IMR-90 (cell line): ENCODE measurements at regions not wholly inside any gene's neighbourhood (a gene's known extent, or its start where the extent isn't known, plus 50 kb on each side); places are given as distances from the start of the nearest gene placed in this dataset.

Experiments used
- ATAC-seq: fragments of 200-7000 bp; cut with Tn5 transposase; 2 replicates; pipeline ENCODE4 v1.9.1; 2020; ENCODE audit warnings: low read depth, mild to moderate bottlenecking, moderate library complexity
- BruUV-seq: library from RNA; stranded (reverse); fragments of 400-500 nt; replicated peaks from 2 replicates; lab custom pipeline; 2021; lab: Mats Ljungman, UMichigan
- CTCF ChIA-PET: fragments of 300-600 bp; formaldehyde crosslinking; extraction: SDS; loops from one replicate; lab custom pipeline; 2021; ENCODE audit warnings: antibody characterized with exemption; lab: Yijun Ruan, JAX
- POLR2A ChIA-PET: fragments of 300-600 bp; sonication (Branson Sonifier 250); formaldehyde crosslinking; loops from one replicate; lab custom pipeline; 2022; ENCODE audit warnings: antibody characterized with exemption; ENCODE audit not compliant: unreplicated experiment; lab: Charles Lee
- DNase-seq: peaks from one replicate; pipeline ENCODE4 v3.0.0; 2013
- H2AFZ ChIP-seq: replicated peaks from 2 replicates; pipeline ENCODE3; 2013; ENCODE audit warnings: low read length, mild to moderate bottlenecking; ENCODE audit not compliant: poor library complexity
- H2AK5ac ChIP-seq: 2 replicates; pipeline ENCODE4 v1.6.1; 2013; ENCODE audit warnings: low read depth, low read length, inconsistent platforms
- H2AK9ac ChIP-seq: replicated peaks from 2 replicates; pipeline ENCODE3; 2013; ENCODE audit warnings: mild to moderate bottlenecking, low read depth, low read length, moderate library complexity; ENCODE audit not compliant: poor library complexity
- H2BK120ac ChIP-seq: 2 replicates; pipeline ENCODE4 v1.6.1; 2013; ENCODE audit warnings: low read depth, low read length, inconsistent platforms
- H2BK15ac ChIP-seq: 3 replicates; pipeline ENCODE4 v1.6.1; 2013; ENCODE audit warnings: low read depth, low read length, inconsistent platforms
- H2BK20ac ChIP-seq: 2 replicates; pipeline ENCODE4 v1.6.1; 2013; ENCODE audit warnings: low read depth, mild to moderate bottlenecking, inconsistent platforms, low read length, moderate library complexity
- H2BK5ac ChIP-seq: 2 replicates; pipeline ENCODE4 v1.6.1; 2013; ENCODE audit warnings: mild to moderate bottlenecking, low read depth, low read length, inconsistent platforms; ENCODE audit not compliant: poor library complexity, severe bottlenecking
- H3K14ac ChIP-seq: replicated peaks from 2 replicates; pipeline ENCODE4 v1.6.1; 2013; ENCODE audit warnings: low read depth, low read length, inconsistent platforms
- H3K18ac ChIP-seq: 2 replicates; pipeline ENCODE4 v1.6.1; 2013; ENCODE audit warnings: low read depth, low read length, control low read depth
- H3K23ac ChIP-seq: 2 replicates; pipeline ENCODE4 v1.6.1; 2013; ENCODE audit warnings: low read depth, low read length, inconsistent platforms
- H3K27ac ChIP-seq: 2 replicates; pipeline ENCODE4 v1.5.1; 2013; ENCODE audit warnings: mild to moderate bottlenecking, control low read depth, low read length; ENCODE audit not compliant: insufficient read depth
- H3K27me3 ChIP-seq: 2 replicates; pipeline ENCODE4 v1.6.1; 2013; ENCODE audit warnings: low read length; ENCODE audit not compliant: control insufficient read depth, insufficient read depth
- H3K36me3 ChIP-seq: 2 replicates; pipeline ENCODE4 v1.6.1; 2013; ENCODE audit warnings: low read length, mixed read lengths; ENCODE audit not compliant: control insufficient read depth, insufficient read depth
- H3K4ac ChIP-seq: 2 replicates; pipeline ENCODE4 v1.6.1; 2013; ENCODE audit warnings: low read depth, low read length, inconsistent platforms
- H3K4me1 ChIP-seq: 2 replicates; pipeline ENCODE4 v1.6.1; 2013; ENCODE audit warnings: low read length, mixed read lengths; ENCODE audit not compliant: control insufficient read depth, insufficient read depth
- H3K4me2 ChIP-seq: 2 replicates; pipeline ENCODE4 v1.6.1; 2013; ENCODE audit warnings: low read depth, mild to moderate bottlenecking, control low read depth, low read length, moderate library complexity
- H3K4me3 ChIP-seq: 2 replicates; pipeline ENCODE4 v1.5.1; 2013; ENCODE audit warnings: low read depth, mild to moderate bottlenecking, control low read depth, low read length, moderate library complexity; ENCODE audit not compliant: insufficient read depth
- H3K56ac ChIP-seq: 2 replicates; pipeline ENCODE4 v1.6.1; 2013; ENCODE audit warnings: low read length, inconsistent platforms; ENCODE audit not compliant: insufficient read depth; ENCODE audit errors: extremely low read depth
- H3K79me1 ChIP-seq, 2 experiments: 2 replicates each; pipeline ENCODE4 v1.6.1; 2013; ENCODE audit warnings: low read length in 2 of 2, inconsistent platforms in 1 of 2, low read depth in 1 of 2
- H3K9ac ChIP-seq: 2 replicates; pipeline ENCODE4 v1.6.1; 2013; ENCODE audit warnings: low read depth, low read length, control low read depth
- H3K9me1 ChIP-seq: 2 replicates; pipeline ENCODE4 v1.6.1; 2013; ENCODE audit warnings: low read length, inconsistent platforms; ENCODE audit not compliant: insufficient read depth
- H3K9me3 ChIP-seq: 2 replicates; pipeline ENCODE4 v1.6.1; 2013; ENCODE audit warnings: low read length; ENCODE audit not compliant: control insufficient read depth, insufficient read depth
- H4K20me1 ChIP-seq: 2 replicates; pipeline ENCODE4 v1.6.1; 2013; ENCODE audit warnings: low read length, inconsistent platforms; ENCODE audit not compliant: insufficient read depth
- H4K5ac ChIP-seq: 2 replicates; pipeline ENCODE4 v1.6.1; 2013; ENCODE audit warnings: mild to moderate bottlenecking, low read depth, low read length, control low read depth
- H4K8ac ChIP-seq, 2 experiments: 2 replicates each; pipeline ENCODE4 v1.6.1; 2013; ENCODE audit warnings: low read depth in 2 of 2, low read length in 2 of 2, control low read depth in 1 of 2, inconsistent platforms in 1 of 2
- H4K91ac ChIP-seq: 2 replicates; pipeline ENCODE4 v1.6.1; 2013; ENCODE audit warnings: low read depth, low read length, inconsistent platforms; ENCODE audit not compliant: insufficient read depth
- BHLHE40 ChIP-seq: fragments of 150-350 bp; IDR thresholded peaks from 2 replicates; pipeline ENCODE4 v1.6.1; 2016; ENCODE audit warnings: mild to moderate bottlenecking, low read depth, low read length
- CEBPB ChIP-seq: IDR thresholded peaks from 2 replicates; pipeline ENCODE4 v1.6.1; 2012; ENCODE audit warnings: low read depth, low read length, improper control_type of control experiment
- CHD1 ChIP-seq: IDR thresholded peaks from 2 replicates; pipeline ENCODE4 v1.6.1; 2012; ENCODE audit warnings: low read depth, low read length, improper control_type of control experiment
- CTCF ChIP-seq: conservative IDR thresholded peaks from 2 replicates; pipeline ENCODE4 v1.5.1; 2012; ENCODE audit warnings: mild to moderate bottlenecking, low read depth, low read length, improper control_type of control experiment
- ELK1 ChIP-seq: fragments of 150-350 bp; IDR thresholded peaks from 2 replicates; pipeline ENCODE4 v1.6.1; 2016; ENCODE audit warnings: low read depth, mild to moderate bottlenecking, low read length, moderate library complexity, borderline replicate concordance
- FOS ChIP-seq: fragments of 150-350 bp; IDR thresholded peaks from 2 replicates; pipeline ENCODE4 v1.6.1; 2016; ENCODE audit warnings: low read depth, low read length
- MAFK ChIP-seq: IDR thresholded peaks from 2 replicates; pipeline ENCODE4 v1.6.1; 2012; ENCODE audit warnings: low read depth, low read length, improper control_type of control experiment
- MAZ ChIP-seq: IDR thresholded peaks from 2 replicates; pipeline ENCODE4 v1.6.1; 2012; ENCODE audit warnings: low read depth, mild to moderate bottlenecking, low read length, improper control_type of control experiment, moderate library complexity, borderline replicate concordance
- MXI1 ChIP-seq: IDR thresholded peaks from 2 replicates; pipeline ENCODE4 v1.6.1; 2012; ENCODE audit warnings: low read depth, mild to moderate bottlenecking, low read length, moderate library complexity, borderline replicate concordance
- NFE2L2 ChIP-seq: fragments of 150-350 bp; IDR thresholded peaks from 2 replicates; pipeline ENCODE4 v1.6.1; 2016; ENCODE audit warnings: low read depth, mild to moderate bottlenecking, low read length
- POLR2A ChIP-seq: IDR thresholded peaks from 2 replicates; pipeline ENCODE4 v1.6.1; 2012; ENCODE audit warnings: mild to moderate bottlenecking, low read depth, low read length
- RAD21 ChIP-seq: IDR thresholded peaks from 2 replicates; pipeline ENCODE4 v1.6.1; 2012; ENCODE audit warnings: low read length, improper control_type of control experiment
- RCOR1 ChIP-seq: IDR thresholded peaks from 2 replicates; pipeline ENCODE4 v1.6.1; 2012; ENCODE audit warnings: mild to moderate bottlenecking, low read length, improper control_type of control experiment; ENCODE audit not compliant: insufficient replicate concordance
- RFX5 ChIP-seq: IDR thresholded peaks from 2 replicates; pipeline ENCODE4 v1.8.0; 2012; ENCODE audit warnings: low read depth, mild to moderate bottlenecking, low read length, moderate library complexity
- SMC3 ChIP-seq: fragments of 150-350 bp; IDR thresholded peaks from 2 replicates; pipeline ENCODE4 v1.6.1; 2016; ENCODE audit warnings: low read depth, mild to moderate bottlenecking, antibody characterized with exemption, low read length, moderate library complexity
- USF2 ChIP-seq: fragments of 150-350 bp; IDR thresholded peaks from 2 replicates; pipeline ENCODE4 v1.6.1; 2017; ENCODE audit warnings: mild to moderate bottlenecking, antibody characterized with exemption, low read length, low read depth
- WGBS, 2 experiments: methylation state at CpG; one replicate each; pipeline versions ENCODE4 v1.1.5 to v1.1.7; 2013; ENCODE audit warnings: missing lambda C conversion rate in 2 of 2; ENCODE audit not compliant: insufficient read length in 1 of 2; ENCODE audit errors: extremely low coverage in 2 of 2; 5-methylcytosine and 5-hydroxymethylcytosine counted together
- dilution Hi-C: fragments of 300-500 bp; cut with HindIII; formaldehyde crosslinking; loops from one replicate; pipeline ENCODE4 v1.14.3; 2018; ENCODE audit warnings: low sequenced_read_pairs; ENCODE audit not compliant: unreplicated experiment
- in situ Hi-C: fragments of 300-500 bp; cut with MboI; formaldehyde crosslinking; loops from 3 replicates; pipeline ENCODE4 v1.14.3; 2019; ENCODE audit warnings: low sequenced_read_pairs, inconsistent platforms, mixed read lengths
- intact Hi-C: fragments of 100-400 bp; cut with micrococcal nuclease; formaldehyde crosslinking; loops from 2 replicates; pipeline ENCODE4 v1.10.0; 2022

DNA sequence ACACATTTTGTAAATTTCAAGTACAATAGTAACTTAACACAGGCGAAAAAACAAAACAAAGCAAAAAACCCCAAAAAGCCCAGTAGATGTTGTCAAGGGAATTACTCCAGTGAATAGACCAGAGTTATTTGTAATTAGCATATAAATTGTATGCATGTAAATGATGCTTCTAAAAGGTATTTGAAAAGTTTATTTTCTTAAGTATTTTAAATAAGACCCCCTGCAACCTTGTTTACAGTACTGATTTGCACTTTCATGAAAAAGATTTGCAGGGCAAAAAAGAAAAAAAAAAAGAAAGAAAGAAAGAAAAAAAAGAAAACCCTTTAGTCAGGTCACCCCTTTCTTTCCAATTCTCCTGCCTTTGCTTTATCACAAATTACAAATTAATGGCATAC is 372.3 kb upstream of the IRX2 start:
- peaks cover 28% of the 10 kb centered on the region for H3K9me3 ChIP-seq
- DNase-seq (no peak), ATAC-seq (no peak)
- H2BK5ac ChIP-seq, result no peak overlapping the region
- no peaks in the 10 kb centered on the region for H3K79me1 ChIP-seq
- H3K9me1 ChIP-seq, result no peaks in the 10 kb centered on the region
- no peaks in the 10 kb centered on the region for H3K4me1 ChIP-seq
- H2AK9ac ChIP-seq, result no peak overlapping the region
- no TSS peak for BruUV-seq
- H2BK15ac ChIP-seq, result no peak overlapping the region
- H4K91ac ChIP-seq, result no peak overlapping the region
- no peak overlapping the region for H3K23ac ChIP-seq
- no peak overlapping the region for H4K8ac ChIP-seq
- intact Hi-C loops, result no loop called here
- TF ChIP-seq NFE2L2 (no peak), BHLHE40 (no peak), FOS (no peak), CTCF (no peak), RAD21 (no peak), MAZ (no peak), POLR2A (no peak), ELK1 (no peak), RFX5 (no peak), USF2 (no peak), MXI1 (no peak), CEBPB (no peak), RCOR1 (no peak), SMC3 (no peak), CHD1 (no peak), MAFK (no peak)
- in situ Hi-C loops, result no loop called here
- H3K36me3 ChIP-seq, result no peaks in the 10 kb centered on the region
- WGBS, 2 experiments, result no CpG with 5 or more reads among the region's 1 CpG
- H3K56ac ChIP-seq, result no peak overlapping the region
- no peak overlapping the region for H3K4me2 ChIP-seq
- H3K27ac ChIP-seq, result no peak overlapping the region
- no peak overlapping the region for H2BK120ac ChIP-seq
- no peak overlapping the region for H3K4me3 ChIP-seq
- H2AK5ac ChIP-seq, result no peak overlapping the region
- H3K9ac ChIP-seq, result no peak overlapping the region
- H2AFZ ChIP-seq, result no peak overlapping the region
- no peak overlapping the region for H4K5ac ChIP-seq
- H4K20me1 ChIP-seq, result no peaks in the 10 kb centered on the region
- H3K18ac ChIP-seq, result no peak overlapping the region
- dilution Hi-C loops, result no loop called here
- H2BK20ac ChIP-seq, result no peak overlapping the region
- ChIA-PET CTCF (no interaction called here), POLR2A (no interaction called here)
- H3K4ac ChIP-seq, result no peak overlapping the region
- no peak overlapping the region for H3K14ac ChIP-seq
- no peaks in the 10 kb centered on the region for H3K27me3 ChIP-seq
